Heart right ventricle (tissue), 16 donors: ENCODE measurements at regions not wholly inside any gene's neighbourhood (a gene's known extent, or its start where the extent isn't known, plus 50 kb on each side); places are given as distances from the start of the nearest gene placed in this dataset.

ENCODE experiments used
- ATAC-seq, 8 donors: fragments of 200-7000 bp; cut with Tn5 transposase; one replicate each; pipeline ENCODE4 v1.9.1; 2020; ENCODE audit warnings: mild to moderate bottlenecking in 8 of 8, moderate library complexity in 8 of 8, moderate number of reproducible peaks in 1 of 8
- DNase-seq, 2 donors: peaks; one replicate each; pipeline ENCODE4 v3.0.0-alpha.2; 2020
- H3K27ac ChIP-seq, 10 donors: fragments of 200-600 bp; sonication (generic) in 2 of 10; one replicate each; pipeline versions ENCODE4 v1.5.0 to v1.8.0; 2020 to 2022; ENCODE audit warnings: mild to moderate bottlenecking in 3 of 10
- H3K27me3 ChIP-seq, 7 donors: fragments of 200-600 bp; one replicate each; pipeline ENCODE4 v1.8.0; 2021 to 2022; ENCODE audit warnings: mild to moderate bottlenecking in 2 of 7
- H3K36me3 ChIP-seq, 9 donors: fragments of 200-600 bp; sonication (generic) in 1 of 9; one replicate each; pipeline versions ENCODE4 v1.5.0 to v1.8.0; 2020 to 2022; ENCODE audit warnings: mild to moderate bottlenecking in 2 of 9
- H3K4me1 ChIP-seq, 9 donors: fragments of 200-600 bp; sonication (generic) in 1 of 9; one replicate each; pipeline versions ENCODE4 v1.5.0 to v1.8.0; 2020 to 2022; ENCODE audit warnings: mild to moderate bottlenecking in 4 of 9
- H3K4me3 ChIP-seq, 10 donors: fragments of 200-600 bp; sonication (generic) in 2 of 10; one replicate each; pipeline versions ENCODE4 v1.5.0 to v1.8.0; 2020 to 2022; ENCODE audit warnings: mild to moderate bottlenecking in 7 of 10, moderate library complexity in 2 of 10
- H3K9me3 ChIP-seq, 11 donors: fragments of 200-600 bp in 10 of 11; sonication (generic) in 2 of 11; one replicate each; pipeline versions ENCODE4 v1.5.0 to v1.8.0; 2013 to 2022; ENCODE audit warnings: mild to moderate bottlenecking in 2 of 11, control low read depth in 1 of 11, moderate library complexity in 1 of 11
- CTCF ChIP-seq, 9 donors: fragments of 200-600 bp; sonication (generic) in 2 of 9; IDR thresholded peaks; one replicate each; pipeline versions ENCODE4 v1.5.0 to v1.8.0; 2021 to 2022; ENCODE audit warnings: antibody characterized with exemption in 9 of 9, mild to moderate bottlenecking in 5 of 9, moderate library complexity in 1 of 9
- WGBS, 2 donors: extraction: QIAGEN DNeasy Blood & Tissue Kit; methylation state at CpG; one replicate each; pipeline ENCODE4 v1.1.7; 2013; ENCODE audit warnings: inconsistent platforms in 1 of 2; 5-methylcytosine and 5-hydroxymethylcytosine counted together
- intact Hi-C, 10 donors: fragments of 100-400 bp; cut with DNase I; formaldehyde crosslinking; loops; one replicate each; pipeline versions ENCODE4 v1.11.1 to v1.14.2; 2022
- donor health status: Arrhythmogenic right ventricular cardiomyopathy.
- donor health status: ischemic (EF 13 %, LVEDD 7.1; RV severe dilation, severe dysfunction).
- donor health status: healthy with polysubstance abuse.
- donor health status: DM: no; HTN: yes; CAD: no.
- donor health status: DM: no; HTN: no; CAD: no.
- donor health status: ischemic (EF 25% LVEDD 6.9; RV normal size, moderate dysfunction).
- donor health status: ischemic (EF 25% LVEDD 5.7; RV mildly dilated, moderate dysfunction).
- donor health status: healthy.
- donor health status: DM: yes; HTN: yes; CAD: no.
- donor health status: Ischemic cardiomyopathy.
- donor health status: ischemic (EF 35%, LVEDD 5.7; RV mildly dilated, moderate dysfunction).
- donor health status: nonischemic (EF 11% LVEDD 7.7; RV severe dilation, severe dysfunction).
- donor health status: DM: yes; HTN: yes; CAD: no.
- donor health status: PGD.
- donor health status: ischemic (EF 29% LVEDD 5.4; RV normal size, mild dysfunction).
- donor health status: nonischemic (EF 23%, LVEDD 6.1; RV moderate dilation, normal function).

- Histone ChIP-seq H3K27ac (no peak overlapping the region), H3K27me3 (no peaks in the 10 kb centered on the region), H3K4me3 (no peak overlapping the region), H3K36me3 (no peaks in the 10 kb centered on the region), H3K4me1 (no peaks in the 10 kb centered on the region), H3K9me3 (peaks cover 0 to 4% (median 0%) of the 10 kb centered on the region in 11 donors)
- intact Hi-C loops: no loop called here
- no peak for TF ChIP-seq CTCF (IDR thresholded peaks at IDR 0.05)
- WGBS, 2 donors: 39 to 40% methylated on average over 2 of the region's 2 CpGs
- DNase-seq (no peak), ATAC-seq (no peak)
These were observed 954.1 kb upstream of the INTU start for GRCh38 chr4:126678618-126679017.

- intact Hi-C loops: no loop called here
- no peak overlapping the region for H3K27ac ChIP-seq
- peaks cover 0 to 4% (median 0%) of the 10 kb centered on the region in 11 donors for H3K9me3 ChIP-seq
- TF ChIP-seq CTCF (IDR thresholded peaks at IDR 0.05): no peak
- no peak for DNase-seq
- H3K4me1 ChIP-seq: no peaks in the 10 kb centered on the region
- 67% methylated on average over 2 of the region's 2 CpGs for WGBS, 2 donors
- no peaks in the 10 kb centered on the region for H3K27me3 ChIP-seq
- no peaks in the 10 kb centered on the region for H3K36me3 ChIP-seq
- no peak overlapping the region for H3K4me3 ChIP-seq
- ATAC-seq: no peak
These were observed 953.5 kb upstream of the INTU start for GRCh38 chr4:126679303-126679702.

GRCh38 chr4:126682250-126682649 is 950.5 kb upstream of the INTU start:
- Histone ChIP-seq H3K4me3 (no peak overlapping the region), H3K4me1 (peaks cover 0 to under 1% (median 0%) of the 10 kb centered on the region in 9 donors), H3K36me3 (no peaks in the 10 kb centered on the region), H3K27ac (no peak overlapping the region), H3K27me3 (no peaks in the 10 kb centered on the region), H3K9me3 (no peaks in the 10 kb centered on the region)
- no peak for ATAC-seq
- DNase-seq: no peak
- intact Hi-C loops: no loop called here
- no peak for TF ChIP-seq CTCF (IDR thresholded peaks at IDR 0.05)

GRCh38 chr4:126686491-126686890 is 946.3 kb upstream of the INTU start:
- Histone ChIP-seq H3K27ac (no peak overlapping the region), H3K36me3 (no peaks in the 10 kb centered on the region), H3K27me3 (no peaks in the 10 kb centered on the region), H3K4me1 (peaks cover 0 to 13% (median 0%) of the 10 kb centered on the region in 9 donors), H3K4me3 (no peak overlapping the region), H3K9me3 (no peaks in the 10 kb centered on the region)
- no peak for TF ChIP-seq CTCF (IDR thresholded peaks at IDR 0.05)
- ATAC-seq (no peak), DNase-seq (no peak)
- intact Hi-C loops: no loop called here
